ENCODE measurements at regions not wholly inside any gene's neighbourhood (a gene's known extent, or its start where the extent isn't known, plus 50 kb on each side); places are given as distances from the start of the nearest gene placed in this dataset.

GRCh38 chr2:181319286-181319685, 137.9 kb upstream of the ITGA4 start:
- TF ChIP-seq, protein P1, sequence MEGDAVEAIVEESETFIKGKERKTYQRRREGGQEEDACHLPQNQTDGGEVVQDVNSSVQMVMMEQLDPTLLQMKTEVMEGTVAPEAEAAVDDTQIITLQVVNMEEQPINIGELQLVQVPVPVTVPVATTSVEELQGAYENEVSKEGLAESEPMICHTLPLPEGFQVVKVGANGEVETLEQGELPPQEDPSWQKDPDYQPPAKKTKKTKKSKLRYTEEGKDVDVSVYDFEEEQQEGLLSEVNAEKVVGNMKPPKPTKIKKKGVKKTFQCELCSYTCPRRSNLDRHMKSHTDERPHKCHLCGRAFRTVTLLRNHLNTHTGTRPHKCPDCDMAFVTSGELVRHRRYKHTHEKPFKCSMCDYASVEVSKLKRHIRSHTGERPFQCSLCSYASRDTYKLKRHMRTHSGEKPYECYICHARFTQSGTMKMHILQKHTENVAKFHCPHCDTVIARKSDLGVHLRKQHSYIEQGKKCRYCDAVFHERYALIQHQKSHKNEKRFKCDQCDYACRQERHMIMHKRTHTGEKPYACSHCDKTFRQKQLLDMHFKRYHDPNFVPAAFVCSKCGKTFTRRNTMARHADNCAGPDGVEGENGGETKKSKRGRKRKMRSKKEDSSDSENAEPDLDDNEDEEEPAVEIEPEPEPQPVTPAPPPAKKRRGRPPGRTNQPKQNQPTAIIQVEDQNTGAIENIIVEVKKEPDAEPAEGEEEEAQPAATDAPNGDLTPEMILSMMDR (IDR thresholded peaks at IDR 0.05), result no peak
- no peak for TF ChIP-seq POLR2A (IDR thresholded peaks at IDR 0.05)

Data from vagina (tissue), 2 donors.